Trophoblast cell (in vitro differentiated cells and primary cell): ENCODE measurements at regions not wholly inside any gene's neighbourhood (a gene's known extent, or its start where the extent isn't known, plus 50 kb on each side); places are given as distances from the start of the nearest gene placed in this dataset.

Experiments used
- DNase-seq, 2 donors: peaks; one replicate each; pipeline ENCODE4 v3.0.0-alpha.2; 2016
- H2AFZ ChIP-seq: 2 replicates; pipeline ENCODE4 v1.6.1; 2013; ENCODE audit warnings: low read length, moderate library complexity, mild to moderate bottlenecking; ENCODE audit not compliant: insufficient read depth, poor library complexity
- H2AK5ac ChIP-seq: 2 replicates; pipeline ENCODE4 v1.6.1; 2013; ENCODE audit warnings: mild to moderate bottlenecking, low read length
- H2BK120ac ChIP-seq: 2 replicates; pipeline ENCODE4 v1.6.1; 2013; ENCODE audit warnings: low read length, mild to moderate bottlenecking, moderate library complexity; ENCODE audit not compliant: insufficient read depth, poor library complexity
- H2BK12ac ChIP-seq: 2 replicates; pipeline ENCODE4 v1.6.1; 2013; ENCODE audit warnings: mild to moderate bottlenecking, low read length, moderate library complexity
- H2BK5ac ChIP-seq: 2 replicates; pipeline ENCODE4 v1.6.1; 2013; ENCODE audit warnings: low read length, low read depth, moderate library complexity, mild to moderate bottlenecking; ENCODE audit not compliant: poor library complexity
- H3K14ac ChIP-seq: 2 replicates; pipeline ENCODE4 v1.6.1; 2013; ENCODE audit warnings: mild to moderate bottlenecking, low read length
- H3K18ac ChIP-seq: 2 replicates; pipeline ENCODE4 v1.6.1; 2013; ENCODE audit warnings: mild to moderate bottlenecking, low read length
- H3K23ac ChIP-seq: 2 replicates; pipeline ENCODE4 v1.6.1; 2013; ENCODE audit warnings: low read length
- H3K27ac ChIP-seq: 2 replicates; pipeline ENCODE4 v1.5.1; 2013; ENCODE audit warnings: low read depth, mild to moderate bottlenecking, inconsistent platforms, low read length, moderate library complexity
- H3K27me3 ChIP-seq: 2 replicates; pipeline ENCODE4 v1.6.1; 2013; ENCODE audit warnings: inconsistent platforms, mild to moderate bottlenecking, low read length, moderate library complexity; ENCODE audit not compliant: insufficient read depth
- H3K36me3 ChIP-seq, 2 experiments: 1 replicate in 1 of 2; 2 replicates in 1 of 2; pipeline ENCODE4 v1.6.1; 2013; ENCODE audit warnings: low read length in 2 of 2, mild to moderate bottlenecking in 2 of 2, moderate library complexity in 1 of 2; ENCODE audit not compliant: insufficient read depth in 2 of 2, control insufficient read depth in 1 of 2
- H3K4ac ChIP-seq: 2 replicates; pipeline ENCODE4 v1.6.1; 2013; ENCODE audit warnings: low read depth, mild to moderate bottlenecking, low read length, moderate library complexity
- H3K4me1 ChIP-seq, 2 experiments: 1 replicate in 1 of 2; 2 replicates in 1 of 2; pipeline ENCODE4 v1.6.1; 2013; ENCODE audit warnings: low read length in 2 of 2, mild to moderate bottlenecking in 2 of 2, moderate library complexity in 1 of 2; ENCODE audit not compliant: insufficient read depth in 2 of 2, control insufficient read depth in 1 of 2
- H3K4me2 ChIP-seq: 2 replicates; pipeline ENCODE4 v1.6.1; 2013; ENCODE audit warnings: inconsistent platforms, mild to moderate bottlenecking, low read length, moderate library complexity
- H3K4me3 ChIP-seq: 2 replicates; pipeline ENCODE4 v1.5.1; 2013; ENCODE audit warnings: mild to moderate bottlenecking, low read depth, low read length, inconsistent platforms
- H3K79me1 ChIP-seq: one replicate; pipeline ENCODE4 v1.6.1; 2013; ENCODE audit warnings: low read length
- H3K79me2 ChIP-seq: 2 replicates; pipeline ENCODE4 v1.6.1; 2013; ENCODE audit warnings: low read length, mild to moderate bottlenecking; ENCODE audit not compliant: control insufficient read depth, insufficient read depth, poor library complexity
- H3K9ac ChIP-seq: 2 replicates; pipeline ENCODE4 v1.6.1; 2013; ENCODE audit warnings: mild to moderate bottlenecking, low read length
- H3K9me3 ChIP-seq: 2 replicates; pipeline ENCODE4 v1.6.1; 2013; ENCODE audit warnings: low read depth, mild to moderate bottlenecking, control low read depth, inconsistent platforms, low read length; ENCODE audit not compliant: insufficient read depth
- H4K12ac ChIP-seq: 2 replicates; pipeline ENCODE4 v1.6.1; 2013; ENCODE audit warnings: low read depth, mild to moderate bottlenecking, low read length, moderate library complexity
- H4K8ac ChIP-seq: 2 replicates; pipeline ENCODE4 v1.6.1; 2013; ENCODE audit warnings: low read depth, mild to moderate bottlenecking, low read length, moderate library complexity
- H4K91ac ChIP-seq: one replicate; pipeline ENCODE4 v1.6.1; 2013; ENCODE audit warnings: low read depth, mild to moderate bottlenecking, low read length, moderate library complexity
- WGBS: extraction: QIAGEN DNeasy Blood & Tissue Kit; methylation state at CpG from one replicate; pipeline ENCODE4 v1.1.7; 2013; ENCODE audit warnings: missing lambda C conversion rate; ENCODE audit not compliant: insufficient read length, insufficient coverage; ENCODE audit errors: extremely low coverage; 5-methylcytosine and 5-hydroxymethylcytosine counted together

GRCh38 chr12:83615152-83615551 lies 928.4 kb downstream of the TMTC2 start:
- Histone ChIP-seq H2BK120ac (no peak overlapping the region), H4K91ac (no peak overlapping the region), H2BK12ac (no peak overlapping the region), H2AFZ (no peak overlapping the region), H3K27ac (no peak overlapping the region), H3K4ac (no peak overlapping the region), H2BK5ac (no peak overlapping the region), H3K36me3 (no peaks in the 10 kb centered on the region), H3K9ac (no peak overlapping the region), H3K23ac (no peak overlapping the region), H2AK5ac (no peak overlapping the region), H4K8ac (no peak overlapping the region), H3K79me1 (no peaks in the 10 kb centered on the region), H3K79me2 (no peaks in the 10 kb centered on the region), H3K4me2 (no peak overlapping the region), H3K14ac (no peak overlapping the region), H4K12ac (no peak overlapping the region), H3K27me3 (no peaks in the 10 kb centered on the region), H3K9me3 (no peaks in the 10 kb centered on the region), H3K4me3 (no peak overlapping the region), H3K4me1 (no peaks in the 10 kb centered on the region), H3K18ac (no peak overlapping the region)
- WGBS = no CpG with 5 or more reads among the region's 1 CpG
- DNase-seq = no peak

GRCh38 chr12:83613586-83614110 lies 926.9 kb downstream of the TMTC2 start:
- no peak overlapping the region for H2BK5ac ChIP-seq
- no peak overlapping the region for H2BK12ac ChIP-seq
- no peak overlapping the region for H3K4me2 ChIP-seq
- DNase-seq = no peak
- no peak overlapping the region for H2BK120ac ChIP-seq
- no peaks in the 10 kb centered on the region for H3K79me2 ChIP-seq
- no peak overlapping the region for H4K12ac ChIP-seq
- H3K4me1 ChIP-seq = no peaks in the 10 kb centered on the region
- H3K4ac ChIP-seq = no peak overlapping the region
- H2AFZ ChIP-seq = no peak overlapping the region
- H3K18ac ChIP-seq = no peak overlapping the region
- no peaks in the 10 kb centered on the region for H3K79me1 ChIP-seq
- no peak overlapping the region for H3K9ac ChIP-seq
- no peak overlapping the region for H3K27ac ChIP-seq
- H4K91ac ChIP-seq = no peak overlapping the region
- H3K9me3 ChIP-seq = no peaks in the 10 kb centered on the region
- H3K23ac ChIP-seq = no peak overlapping the region
- no peak overlapping the region for H3K4me3 ChIP-seq
- H3K36me3 ChIP-seq = no peaks in the 10 kb centered on the region
- no peaks in the 10 kb centered on the region for H3K27me3 ChIP-seq
- WGBS = no CpG with 5 or more reads among the region's 3 CpGs
- H2AK5ac ChIP-seq = no peak overlapping the region
- no peak overlapping the region for H4K8ac ChIP-seq
- no peak overlapping the region for H3K14ac ChIP-seq

GRCh38 chr12:83603106-83603505 lies 916.4 kb downstream of the TMTC2 start:
- Histone ChIP-seq H3K4me2 (no peak overlapping the region), H3K79me2 (no peaks in the 10 kb centered on the region), H3K9ac (no peak overlapping the region), H2BK120ac (no peak overlapping the region), H4K91ac (no peak overlapping the region), H2AFZ (no peak overlapping the region), H3K9me3 (no peaks in the 10 kb centered on the region), H4K8ac (no peak overlapping the region), H2BK12ac (no peak overlapping the region), H3K4ac (no peak overlapping the region), H3K27me3 (no peaks in the 10 kb centered on the region), H3K14ac (no peak overlapping the region), H3K4me1 (no peaks in the 10 kb centered on the region), H3K79me1 (no peaks in the 10 kb centered on the region), H3K23ac (no peak overlapping the region), H4K12ac (no peak overlapping the region), H3K18ac (no peak overlapping the region), H3K4me3 (no peak overlapping the region), H3K36me3 (no peaks in the 10 kb centered on the region), H3K27ac (no peak overlapping the region), H2AK5ac (no peak overlapping the region), H2BK5ac (no peak overlapping the region)
- no CpG with 5 or more reads among the region's 1 CpG for WGBS
- DNase-seq = no peak

- Histone ChIP-seq H3K79me2 (no peaks in the 10 kb centered on the region), H3K27ac (no peak overlapping the region), H2BK12ac (no peak overlapping the region), H3K79me1 (no peaks in the 10 kb centered on the region), H4K12ac (no peak overlapping the region), H3K4me1 (no peaks in the 10 kb centered on the region), H2BK5ac (no peak overlapping the region), H3K27me3 (no peaks in the 10 kb centered on the region), H3K4me3 (no peak overlapping the region), H4K91ac (no peak overlapping the region), H3K36me3 (no peaks in the 10 kb centered on the region), H3K18ac (no peak overlapping the region), H3K4me2 (no peak overlapping the region), H2AK5ac (no peak overlapping the region), H3K9ac (no peak overlapping the region), H3K14ac (no peak overlapping the region), H3K23ac (no peak overlapping the region), H2BK120ac (no peak overlapping the region), H3K9me3 (no peaks in the 10 kb centered on the region), H4K8ac (no peak overlapping the region), H3K4ac (no peak overlapping the region), H2AFZ (no peak overlapping the region)
- no CpG with 5 or more reads among the region's 3 CpGs for WGBS
- no peak for DNase-seq
Measured at GRCh38 chr12:83575326-83575725, 888.6 kb downstream of the TMTC2 start.
